Fibroblast of lung (primary cell): ENCODE measurements at regions not wholly inside any gene's neighbourhood (a gene's known extent, or its start where the extent isn't known, plus 50 kb on each side); places are given as distances from the start of the nearest gene placed in this dataset.

Source experiments
- EZH2 ChIP-seq: IDR thresholded peaks from 2 replicates; pipeline ENCODE4 v1.5.1; 2012; ENCODE audit warnings: low read length, control low read depth, mild to moderate bottlenecking; ENCODE audit errors: missing control alignments
- TF ChIP-seq, protein P1 (sequence below), 2 donors: IDR thresholded peaks in 1 of 2; conservative IDR thresholded peaks in 1 of 2; 1 replicate in 1 of 2; 2 replicates in 1 of 2; pipeline ENCODE4 v1.5.1; 2011 to 2012; ENCODE audit warnings: low read length in 2 of 2, control low read depth in 1 of 2, inconsistent platforms in 1 of 2, low read depth in 1 of 2, mild to moderate bottlenecking in 1 of 2

DNA sequence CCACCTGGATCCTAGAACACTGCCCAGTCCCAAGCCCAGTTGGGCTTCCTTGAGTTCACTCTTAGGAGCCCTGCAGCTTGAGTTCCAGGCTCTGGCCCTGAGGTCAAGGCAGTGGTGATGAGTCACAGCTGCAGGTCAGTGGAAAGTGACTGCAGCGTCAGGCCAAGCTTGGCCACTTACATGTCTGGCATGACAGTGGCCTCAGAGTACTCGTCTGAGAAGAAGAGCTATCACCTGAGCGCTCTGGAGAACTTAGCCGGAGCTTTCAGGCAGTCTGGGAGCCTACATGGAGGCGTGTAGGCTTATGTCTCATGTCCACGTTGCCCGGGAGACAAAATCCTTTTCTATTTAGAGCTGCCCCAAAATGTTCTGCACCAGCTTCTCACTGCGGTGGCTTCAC, 75.6 kb downstream of the ARL6IP4 start:
- TF ChIP-seq, protein P1, sequence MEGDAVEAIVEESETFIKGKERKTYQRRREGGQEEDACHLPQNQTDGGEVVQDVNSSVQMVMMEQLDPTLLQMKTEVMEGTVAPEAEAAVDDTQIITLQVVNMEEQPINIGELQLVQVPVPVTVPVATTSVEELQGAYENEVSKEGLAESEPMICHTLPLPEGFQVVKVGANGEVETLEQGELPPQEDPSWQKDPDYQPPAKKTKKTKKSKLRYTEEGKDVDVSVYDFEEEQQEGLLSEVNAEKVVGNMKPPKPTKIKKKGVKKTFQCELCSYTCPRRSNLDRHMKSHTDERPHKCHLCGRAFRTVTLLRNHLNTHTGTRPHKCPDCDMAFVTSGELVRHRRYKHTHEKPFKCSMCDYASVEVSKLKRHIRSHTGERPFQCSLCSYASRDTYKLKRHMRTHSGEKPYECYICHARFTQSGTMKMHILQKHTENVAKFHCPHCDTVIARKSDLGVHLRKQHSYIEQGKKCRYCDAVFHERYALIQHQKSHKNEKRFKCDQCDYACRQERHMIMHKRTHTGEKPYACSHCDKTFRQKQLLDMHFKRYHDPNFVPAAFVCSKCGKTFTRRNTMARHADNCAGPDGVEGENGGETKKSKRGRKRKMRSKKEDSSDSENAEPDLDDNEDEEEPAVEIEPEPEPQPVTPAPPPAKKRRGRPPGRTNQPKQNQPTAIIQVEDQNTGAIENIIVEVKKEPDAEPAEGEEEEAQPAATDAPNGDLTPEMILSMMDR (conservative IDR thresholded peaks at IDR 0.05 in 1 of 2, IDR thresholded peaks at IDR 0.05 in 1 of 2; ENCODE audit: low read depth in 1 of 2, low read length in 2 of 2), result no peak
- no peak for TF ChIP-seq EZH2
